Fibroblast of lung (primary cell): ENCODE measurements at regions not wholly inside any gene's neighbourhood (a gene's known extent, or its start where the extent isn't known, plus 50 kb on each side); places are given as distances from the start of the nearest gene placed in this dataset.

Experiments
- CTCF ChIP-seq, 2 donors: IDR thresholded peaks in 1 of 2; conservative IDR thresholded peaks in 1 of 2; 1 replicate in 1 of 2; 2 replicates in 1 of 2; pipeline ENCODE4 v1.5.1; 2011 to 2012; ENCODE audit warnings: low read length in 2 of 2, control low read depth in 1 of 2, inconsistent platforms in 1 of 2, low read depth in 1 of 2, mild to moderate bottlenecking in 1 of 2
- EZH2 ChIP-seq: IDR thresholded peaks from 2 replicates; pipeline ENCODE4 v1.5.1; 2012; ENCODE audit warnings: low read length, control low read depth, mild to moderate bottlenecking; ENCODE audit errors: missing control alignments

- TF ChIP-seq CTCF (conservative IDR thresholded peaks at IDR 0.05 in 1 of 2, IDR thresholded peaks at IDR 0.05 in 1 of 2; ENCODE audit: low read depth in 1 of 2, low read length in 2 of 2) (no peak), EZH2 (no peak)
Observed at GRCh38 chr10:131626274-131626673, 274.5 kb upstream of the PPP2R2D start.
